ENCODE measurements at regions not wholly inside any gene's neighbourhood (a gene's known extent, or its start where the extent isn't known, plus 50 kb on each side); places are given as distances from the start of the nearest gene placed in this dataset.
"Not testable (repeated sequence)": the region's sequence is repeated elsewhere in the genome, so short reads cannot be mapped to it uniquely, and the experiment has no call there.

DNA sequence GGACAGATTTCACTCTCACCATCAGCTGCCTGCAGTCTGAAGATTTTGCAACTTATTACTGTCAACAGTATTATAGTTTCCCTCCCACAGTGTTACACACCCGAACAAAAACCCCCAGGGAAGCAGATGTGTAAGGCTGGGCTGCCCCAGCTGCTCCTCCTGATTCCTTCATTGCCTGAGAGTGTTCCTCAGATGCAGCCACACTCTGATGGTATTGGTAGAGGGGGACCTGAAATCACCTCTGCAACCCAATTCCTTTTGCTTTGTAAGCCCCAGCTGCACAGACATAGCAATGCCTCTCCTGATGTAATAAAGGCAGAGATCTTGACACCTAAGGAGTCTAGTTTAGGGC, 1529.8 kb downstream of the RPIA start:
- H3K4me3 ChIP-seq (ENCODE audit: low read depth, low read length), result no peak overlapping the region
- H3K4me3 Mint-ChIP-seq (ENCODE audit: unreplicated experiment), result no peak overlapping the region
- no peaks in the 10 kb centered on the region for H3K4me1 Mint-ChIP-seq (ENCODE audit: low read depth, unreplicated experiment)
- H3K36me3 ChIP-seq (ENCODE audit: control insufficient read depth, insufficient read depth, low read length), result no peaks in the 10 kb centered on the region
- H3K4me1 ChIP-seq, result no peaks in the 10 kb centered on the region
- H3K9me3 ChIP-seq, result no peaks in the 10 kb centered on the region
- no peaks in the 10 kb centered on the region for H3K27me3 ChIP-seq (replicated peaks; ENCODE audit: control insufficient read depth, insufficient read depth, low read length)
- TF ChIP-seq, protein P1, sequence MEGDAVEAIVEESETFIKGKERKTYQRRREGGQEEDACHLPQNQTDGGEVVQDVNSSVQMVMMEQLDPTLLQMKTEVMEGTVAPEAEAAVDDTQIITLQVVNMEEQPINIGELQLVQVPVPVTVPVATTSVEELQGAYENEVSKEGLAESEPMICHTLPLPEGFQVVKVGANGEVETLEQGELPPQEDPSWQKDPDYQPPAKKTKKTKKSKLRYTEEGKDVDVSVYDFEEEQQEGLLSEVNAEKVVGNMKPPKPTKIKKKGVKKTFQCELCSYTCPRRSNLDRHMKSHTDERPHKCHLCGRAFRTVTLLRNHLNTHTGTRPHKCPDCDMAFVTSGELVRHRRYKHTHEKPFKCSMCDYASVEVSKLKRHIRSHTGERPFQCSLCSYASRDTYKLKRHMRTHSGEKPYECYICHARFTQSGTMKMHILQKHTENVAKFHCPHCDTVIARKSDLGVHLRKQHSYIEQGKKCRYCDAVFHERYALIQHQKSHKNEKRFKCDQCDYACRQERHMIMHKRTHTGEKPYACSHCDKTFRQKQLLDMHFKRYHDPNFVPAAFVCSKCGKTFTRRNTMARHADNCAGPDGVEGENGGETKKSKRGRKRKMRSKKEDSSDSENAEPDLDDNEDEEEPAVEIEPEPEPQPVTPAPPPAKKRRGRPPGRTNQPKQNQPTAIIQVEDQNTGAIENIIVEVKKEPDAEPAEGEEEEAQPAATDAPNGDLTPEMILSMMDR (IDR thresholded peaks at IDR 0.05; ENCODE audit: insufficient read depth in 1 of 2, low read depth in 1 of 2, low read length in 1 of 2, severe bottlenecking in 1 of 2, unreplicated experiment in 1 of 2), result no peak
- ChIA-PET CTCF (no interaction called here), POLR2A (no interaction called here)
- intact Hi-C loops (cut with micrococcal nuclease; ENCODE audit: unreplicated experiment), result no loop called here
- no peaks in the 10 kb centered on the region for H3K9me3 Mint-ChIP-seq (ENCODE audit: unreplicated experiment)
- peaks cover 5% of the 10 kb centered on the region for H3K36me3 Mint-ChIP-seq (ENCODE audit: insufficient read depth, unreplicated experiment)
- peaks cover 5% of the 10 kb centered on the region for H3K27me3 Mint-ChIP-seq (ENCODE audit: insufficient read depth, unreplicated experiment)
- H3K27ac Mint-ChIP-seq (ENCODE audit: unreplicated experiment), result no peak overlapping the region
- BruUV-seq (replicated peaks), result no TSS peak
- no peak for DNase-seq

DNA sequence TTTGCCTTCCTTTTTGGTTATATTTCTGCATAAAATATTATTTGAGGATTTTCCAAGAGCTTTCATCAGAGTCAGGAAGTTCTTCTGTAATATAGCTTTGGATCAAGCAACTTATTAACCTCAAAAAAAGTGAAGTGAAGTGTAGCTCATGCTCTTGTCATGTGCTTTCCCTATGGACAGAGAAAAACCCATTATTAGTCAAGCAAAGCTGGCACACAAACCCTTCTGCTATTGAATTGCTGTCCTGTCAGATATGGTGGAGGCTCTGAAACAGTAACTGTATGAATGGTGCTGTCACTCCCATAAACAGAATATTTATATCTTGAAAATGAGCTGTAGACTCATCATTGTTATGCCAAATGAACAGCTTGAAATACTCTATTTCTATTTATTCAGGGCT, 1533.3 kb downstream of the RPIA start:
- intact Hi-C loops (cut with micrococcal nuclease; ENCODE audit: unreplicated experiment); H3K9me3 Mint-ChIP-seq (ENCODE audit: unreplicated experiment); H3K9me3 ChIP-seq; DNase-seq; H3K4me3 ChIP-seq (ENCODE audit: low read depth, low read length); BruUV-seq (replicated peaks); H3K4me1 Mint-ChIP-seq (ENCODE audit: low read depth, unreplicated experiment); POLR2A ChIA-PET; CTCF ChIA-PET; H3K27me3 ChIP-seq (replicated peaks; ENCODE audit: control insufficient read depth, insufficient read depth, low read length); H3K27me3 Mint-ChIP-seq (ENCODE audit: insufficient read depth, unreplicated experiment); H3K4me1 ChIP-seq; H3K4me3 Mint-ChIP-seq (ENCODE audit: unreplicated experiment); H3K27ac Mint-ChIP-seq (ENCODE audit: unreplicated experiment); H3K36me3 Mint-ChIP-seq (ENCODE audit: insufficient read depth, unreplicated experiment); H3K36me3 ChIP-seq (ENCODE audit: control insufficient read depth, insufficient read depth, low read length): not testable (repeated sequence)

DNA sequence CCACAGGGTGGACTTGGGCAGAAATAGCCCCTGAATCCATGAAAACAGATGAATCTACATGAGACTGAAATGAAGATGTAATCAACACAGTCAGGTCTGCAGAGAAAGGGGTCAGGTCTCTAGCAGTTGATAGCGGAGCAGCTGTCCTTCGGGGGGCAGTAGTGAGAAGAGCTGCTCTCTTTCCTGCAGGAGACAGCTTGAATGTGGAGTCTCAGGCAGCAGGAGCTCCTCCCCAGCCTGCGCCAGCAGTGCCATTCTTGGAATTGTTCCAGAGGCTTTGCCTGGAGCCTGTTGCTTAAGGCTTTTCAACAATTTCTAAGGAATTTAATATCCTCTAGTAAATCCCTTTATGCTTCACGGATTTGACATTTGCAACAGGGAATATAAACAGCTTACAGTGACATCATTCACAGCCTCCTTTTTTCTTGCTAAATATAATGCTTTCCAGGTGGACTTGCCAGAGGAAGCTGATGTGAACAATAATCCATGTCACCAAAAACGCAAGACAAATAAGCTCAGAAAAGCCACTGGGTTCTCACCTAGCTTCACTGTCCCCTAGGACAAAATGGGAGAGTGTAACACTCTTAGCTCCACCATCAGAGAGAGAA, 1535.1 kb downstream of the RPIA start:
- BruUV-seq (replicated peaks); H3K36me3 Mint-ChIP-seq (ENCODE audit: insufficient read depth, unreplicated experiment): not testable (repeated sequence)

DNA sequence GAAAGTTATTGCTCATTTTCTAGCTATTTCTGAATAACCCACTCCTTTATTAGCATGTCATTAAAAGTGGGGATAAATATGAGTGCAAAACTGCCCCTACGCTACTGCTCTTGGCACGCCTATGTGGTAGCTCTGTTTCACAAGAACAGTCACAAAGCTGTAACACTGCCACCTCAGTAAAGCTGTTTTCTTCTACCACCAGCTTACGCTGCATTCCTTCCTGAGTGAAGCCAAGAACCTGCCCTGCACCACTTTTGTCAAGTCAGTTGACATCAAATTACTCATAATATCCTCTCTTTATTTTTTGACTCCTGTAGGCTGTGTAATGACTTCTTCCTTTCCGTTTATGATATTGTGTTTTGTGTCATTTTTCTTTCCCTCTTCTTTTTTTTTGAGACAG, 1539.7 kb downstream of the RPIA start:
- H3K4me1 ChIP-seq; CTCF ChIA-PET; H3K27ac Mint-ChIP-seq (ENCODE audit: unreplicated experiment); H3K9me3 ChIP-seq; H3K4me3 Mint-ChIP-seq (ENCODE audit: unreplicated experiment); BruUV-seq (replicated peaks); H3K36me3 Mint-ChIP-seq (ENCODE audit: insufficient read depth, unreplicated experiment); H3K4me3 ChIP-seq (ENCODE audit: low read depth, low read length); H3K9me3 Mint-ChIP-seq (ENCODE audit: unreplicated experiment); H3K4me1 Mint-ChIP-seq (ENCODE audit: low read depth, unreplicated experiment); POLR2A ChIA-PET; H3K36me3 ChIP-seq (ENCODE audit: control insufficient read depth, insufficient read depth, low read length); H3K27me3 ChIP-seq (replicated peaks; ENCODE audit: control insufficient read depth, insufficient read depth, low read length); intact Hi-C loops (cut with micrococcal nuclease; ENCODE audit: unreplicated experiment); DNase-seq: not testable (repeated sequence)
- peaks cover 13% of the 10 kb centered on the region for H3K27me3 Mint-ChIP-seq (ENCODE audit: insufficient read depth, unreplicated experiment)

More for the DNA sequence above, 1535.1 kb downstream of the RPIA start:
- peaks cover 11% of the 10 kb centered on the region for H3K27me3 Mint-ChIP-seq (ENCODE audit: insufficient read depth, unreplicated experiment)
- H3K27me3 ChIP-seq (replicated peaks; ENCODE audit: control insufficient read depth, insufficient read depth, low read length); H3K4me3 Mint-ChIP-seq (ENCODE audit: unreplicated experiment); H3K4me1 Mint-ChIP-seq (ENCODE audit: low read depth, unreplicated experiment); H3K9me3 ChIP-seq; H3K4me1 ChIP-seq; H3K27ac Mint-ChIP-seq (ENCODE audit: unreplicated experiment); POLR2A ChIA-PET; H3K36me3 ChIP-seq (ENCODE audit: control insufficient read depth, insufficient read depth, low read length); CTCF ChIA-PET; H3K4me3 ChIP-seq (ENCODE audit: low read depth, low read length); intact Hi-C loops (cut with micrococcal nuclease; ENCODE audit: unreplicated experiment); H3K9me3 Mint-ChIP-seq (ENCODE audit: unreplicated experiment): not testable (repeated sequence)
- DNase-seq, result peak in 1 of 2 experiments; percentile 21

DNA sequence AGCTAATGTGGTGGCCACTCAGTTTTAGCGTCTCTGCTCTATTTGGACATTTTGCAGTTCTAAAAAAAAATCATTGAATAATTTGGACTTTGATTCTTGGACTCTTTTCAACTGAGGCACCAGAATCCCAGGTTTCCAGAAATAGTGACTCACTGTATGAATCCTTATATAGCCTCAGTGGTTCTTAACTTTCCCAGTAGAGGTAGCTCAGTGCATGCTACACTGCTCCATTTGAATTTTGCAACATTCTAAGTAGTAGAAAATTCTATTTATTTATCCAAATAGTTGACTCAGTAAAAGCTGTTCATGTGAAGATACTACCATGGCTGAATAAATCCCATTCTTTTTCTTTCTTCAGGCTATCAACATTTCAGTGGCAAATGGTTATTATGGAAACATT, 1544.0 kb downstream of the RPIA start:
- H3K36me3 ChIP-seq (ENCODE audit: control insufficient read depth, insufficient read depth, low read length); H3K27me3 ChIP-seq (replicated peaks; ENCODE audit: control insufficient read depth, insufficient read depth, low read length); intact Hi-C loops (cut with micrococcal nuclease; ENCODE audit: unreplicated experiment); H3K27me3 Mint-ChIP-seq (ENCODE audit: insufficient read depth, unreplicated experiment); H3K4me3 ChIP-seq (ENCODE audit: low read depth, low read length); DNase-seq; H3K4me1 Mint-ChIP-seq (ENCODE audit: low read depth, unreplicated experiment); BruUV-seq (replicated peaks); CTCF ChIA-PET; H3K27ac Mint-ChIP-seq (ENCODE audit: unreplicated experiment); H3K36me3 Mint-ChIP-seq (ENCODE audit: insufficient read depth, unreplicated experiment); H3K9me3 Mint-ChIP-seq (ENCODE audit: unreplicated experiment); H3K4me1 ChIP-seq; POLR2A ChIA-PET; H3K9me3 ChIP-seq; H3K4me3 Mint-ChIP-seq (ENCODE audit: unreplicated experiment): not testable (repeated sequence)
